HG02884 (cell line): ENCODE measurements at regions not wholly inside any gene's neighbourhood (a gene's known extent, or its start where the extent isn't known, plus 50 kb on each side); places are given as distances from the start of the nearest gene placed in this dataset.
"Not testable (repeated sequence)": the region's sequence is repeated elsewhere in the genome, so short reads cannot be mapped to it uniquely, and the experiment has no call there.

Source experiments
- ATAC-seq: cut with Tn5 transposase; IDR thresholded peaks from one replicate; pipeline ENCODE4 v1.9.1; 2021; ENCODE audit warnings: mild to moderate bottlenecking, moderate library complexity; ENCODE audit not compliant: unreplicated experiment

GRCh38 chr14:22218728-22219127, 370.3 kb downstream of the DAD1 start:
- ATAC-seq = no peak

DNA sequence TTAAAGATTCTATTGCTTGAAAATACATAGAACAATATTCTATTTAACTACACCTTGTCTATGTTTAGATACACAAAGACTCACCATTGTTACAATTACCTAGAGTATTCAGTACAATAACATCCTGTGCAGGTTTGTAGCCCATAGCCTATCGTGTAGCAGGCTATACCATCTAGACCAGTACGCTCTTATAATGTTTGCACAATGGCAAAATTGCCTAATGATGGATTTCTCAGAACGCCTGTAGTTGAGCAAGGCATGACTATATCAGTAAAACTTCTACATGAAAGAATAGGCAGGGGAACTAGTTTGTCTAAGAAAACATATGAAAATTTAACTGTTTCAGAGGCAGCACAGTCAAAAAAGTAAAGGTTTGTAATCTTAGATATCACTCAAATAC, 375.9 kb downstream of the DAD1 start:
- no peak for ATAC-seq

DNA sequence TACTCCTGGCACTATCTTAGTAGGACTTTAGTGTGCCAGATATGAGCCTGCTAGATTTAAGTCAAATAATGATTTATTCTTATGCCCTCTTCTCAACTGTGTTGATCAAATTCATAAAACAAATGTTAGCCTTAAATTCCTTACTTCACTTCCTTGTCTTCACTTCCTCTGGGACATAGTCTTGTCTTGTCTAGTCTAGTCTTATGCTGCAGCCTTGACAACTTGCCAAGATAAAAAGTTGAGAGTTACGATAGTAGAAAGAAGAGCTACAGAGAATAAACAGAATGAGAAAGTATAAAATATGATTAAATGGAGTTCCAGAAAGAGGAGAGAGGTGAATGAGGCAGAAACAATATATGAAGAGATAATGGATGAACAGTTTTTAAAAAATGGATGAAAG, 378.1 kb downstream of the DAD1 start:
- ATAC-seq = no peak

DNA sequence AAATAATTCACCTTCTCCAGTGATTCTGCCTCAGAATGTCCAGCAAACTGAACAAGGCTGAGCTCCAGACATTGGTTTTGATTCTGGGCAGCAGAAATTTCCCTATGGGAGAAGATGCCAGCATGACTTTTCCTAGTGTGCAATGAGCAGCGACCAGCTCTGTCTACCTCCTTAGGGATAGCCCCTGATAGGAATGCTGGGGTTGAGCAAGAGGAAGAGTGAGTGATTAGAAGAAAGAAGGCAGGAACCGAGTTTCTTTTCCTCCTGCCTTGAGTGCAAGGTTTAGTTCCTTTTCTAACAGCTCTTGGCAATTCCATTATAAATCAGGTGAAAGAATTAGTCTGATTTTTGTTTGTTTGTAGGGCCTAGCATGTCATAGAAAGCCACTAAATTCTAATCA, 379.0 kb downstream of the DAD1 start:
- ATAC-seq = no peak

DNA sequence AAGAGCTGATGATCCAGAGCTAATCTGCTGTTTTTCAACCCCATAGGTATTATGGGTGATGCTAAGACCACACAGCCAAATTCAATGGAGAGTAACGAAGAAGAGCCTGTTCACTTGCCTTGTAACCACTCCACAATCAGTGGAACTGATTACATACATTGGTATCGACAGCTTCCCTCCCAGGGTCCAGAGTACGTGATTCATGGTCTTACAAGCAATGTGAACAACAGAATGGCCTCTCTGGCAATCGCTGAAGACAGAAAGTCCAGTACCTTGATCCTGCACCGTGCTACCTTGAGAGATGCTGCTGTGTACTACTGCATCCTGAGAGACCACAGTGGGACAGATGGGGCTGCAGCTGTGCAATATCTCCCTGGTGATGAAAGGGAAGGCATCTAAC, 386.0 kb downstream of the DAD1 start:
- no peak for ATAC-seq

DNA sequence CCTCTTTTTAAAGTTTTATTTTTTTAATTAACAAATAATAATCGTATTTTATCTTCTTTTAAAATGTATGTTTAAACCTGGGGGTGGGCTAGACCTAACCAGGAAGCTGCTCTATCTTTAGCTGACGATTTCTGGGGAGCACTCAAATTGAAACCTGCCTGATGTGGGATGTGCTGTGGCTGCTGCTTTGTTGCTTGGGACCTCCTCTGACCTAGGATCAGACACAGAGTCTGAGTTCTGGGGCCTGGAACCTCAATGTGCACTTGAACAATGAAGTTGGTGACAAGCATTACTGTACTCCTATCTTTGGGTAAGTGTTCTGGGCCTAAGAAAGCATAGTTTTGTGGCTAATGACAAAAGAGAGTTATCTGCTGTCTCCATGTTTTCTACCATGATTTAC, 386.7 kb downstream of the DAD1 start:
- ATAC-seq = no peak

DNA sequence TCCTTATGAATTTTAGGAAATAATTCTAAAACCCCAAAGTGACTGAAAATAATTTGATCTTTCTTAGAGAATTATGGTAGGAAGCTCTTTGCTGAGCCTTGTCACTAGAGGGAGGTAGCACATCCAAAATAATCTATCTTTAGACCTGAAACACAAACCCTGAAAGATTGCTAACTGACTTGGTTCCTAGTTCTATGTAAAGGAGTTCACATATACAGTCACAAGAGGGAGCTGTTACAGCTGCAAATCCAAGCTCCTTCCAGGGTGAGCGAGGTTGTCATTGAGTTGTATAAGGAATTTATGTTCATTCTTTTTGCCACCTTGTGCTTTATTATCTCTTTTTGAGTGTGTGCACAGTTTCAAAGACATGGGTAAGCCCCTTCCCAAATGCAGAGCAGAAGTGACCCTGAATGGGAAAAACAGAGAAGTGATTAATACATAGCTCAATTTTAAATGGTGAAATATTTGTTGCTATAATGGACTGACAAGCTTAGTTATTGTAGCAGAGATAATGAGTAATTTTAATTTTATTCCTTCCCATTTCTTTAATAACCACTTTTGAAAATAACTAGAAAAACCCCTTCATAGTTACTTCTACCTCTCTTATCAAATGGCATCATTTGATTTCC, 387.9 kb downstream of the DAD1 start:
- ATAC-seq = no peak

- ATAC-seq = not testable (repeated sequence)
Observed at GRCh38 chr14:22200131-22200530, 388.9 kb downstream of the DAD1 start.

- no peak for ATAC-seq
Observed at GRCh38 chr14:22194664-22195063, 394.4 kb downstream of the DAD1 start.

DNA sequence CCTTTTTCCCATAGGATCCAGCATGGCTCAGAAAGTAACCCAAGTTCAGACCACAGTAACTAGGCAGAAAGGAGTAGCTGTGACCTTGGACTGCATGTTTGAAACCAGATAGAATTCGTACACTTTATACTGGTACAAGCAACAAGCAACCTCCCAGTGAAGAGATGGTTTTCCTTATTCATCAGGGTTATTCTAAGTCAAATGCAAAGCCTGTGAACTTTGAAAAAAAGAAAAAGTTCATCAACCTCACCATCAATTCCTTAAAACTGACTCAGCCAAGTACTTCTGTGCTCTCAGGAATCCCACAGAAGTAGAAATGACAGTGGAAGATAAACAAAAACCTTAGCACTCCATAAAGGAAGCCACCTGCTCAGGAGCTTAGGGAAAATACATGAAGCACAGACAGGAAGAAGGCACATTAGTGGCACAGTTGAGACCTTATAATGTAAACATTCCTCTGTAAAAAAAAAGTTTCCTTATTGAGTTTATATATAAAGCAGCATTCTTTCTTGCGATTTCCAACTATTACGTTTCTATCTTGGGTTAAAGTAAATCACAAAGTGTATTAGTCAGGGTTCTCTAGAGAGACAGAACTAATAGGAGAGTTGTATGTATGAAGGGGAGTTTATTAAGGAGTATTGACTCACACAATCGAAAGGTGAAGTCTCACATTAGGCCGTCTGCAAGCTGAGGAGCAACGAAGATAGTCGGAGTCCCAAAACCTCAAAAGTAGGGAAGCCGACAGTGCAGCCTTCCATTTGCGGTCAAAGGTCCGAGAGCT, 398.4 kb downstream of the DAD1 start:
- ATAC-seq = no peak

GRCh38 chr14:22189881-22190280, 399.1 kb downstream of the DAD1 start:
- ATAC-seq = no peak

GRCh38 chr14:22188318-22188717, 400.7 kb downstream of the DAD1 start:
- no peak for ATAC-seq

GRCh38 chr14:22185789-22186188, 403.2 kb downstream of the DAD1 start:
- ATAC-seq = no peak

DNA sequence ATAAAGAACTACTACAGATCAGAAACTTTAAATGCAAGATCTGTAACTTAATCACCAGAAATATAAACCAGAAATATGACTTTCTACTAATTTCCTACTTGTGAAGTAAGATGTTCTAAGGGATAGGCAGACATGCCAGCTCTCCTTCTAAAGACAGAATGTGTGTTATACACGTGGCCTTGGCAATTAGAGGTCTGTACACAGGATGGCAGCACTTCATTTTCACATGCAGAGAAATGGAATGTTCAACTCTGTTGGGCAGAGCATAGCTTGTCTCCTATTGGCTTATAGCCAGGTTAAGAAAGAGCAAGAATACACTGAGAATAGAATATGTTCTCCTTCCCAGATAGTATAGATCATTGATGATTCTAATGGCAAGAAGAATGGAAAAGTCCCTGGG, 403.8 kb downstream of the DAD1 start:
- ATAC-seq = no peak

DNA sequence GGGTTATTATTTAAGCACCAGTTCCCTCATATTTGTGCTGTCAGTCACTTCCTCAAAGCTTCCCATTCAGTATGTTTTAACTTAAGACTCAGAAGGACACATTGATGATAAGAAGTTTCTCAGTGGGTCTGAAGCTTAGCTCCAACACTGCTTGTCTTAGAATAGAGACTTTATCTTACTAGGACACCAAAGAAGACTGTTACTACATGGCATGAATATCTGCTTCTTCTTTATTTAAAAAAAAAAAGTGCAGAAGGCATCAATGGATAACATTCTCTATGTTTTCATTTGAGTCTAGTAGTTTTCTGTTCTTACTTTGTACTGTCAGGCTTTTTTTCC, 404.2 kb downstream of the DAD1 start:
- ATAC-seq = no peak

- ATAC-seq = no peak
Observed at GRCh38 chr14:22184157-22184829, 404.7 kb downstream of the DAD1 start.

DNA sequence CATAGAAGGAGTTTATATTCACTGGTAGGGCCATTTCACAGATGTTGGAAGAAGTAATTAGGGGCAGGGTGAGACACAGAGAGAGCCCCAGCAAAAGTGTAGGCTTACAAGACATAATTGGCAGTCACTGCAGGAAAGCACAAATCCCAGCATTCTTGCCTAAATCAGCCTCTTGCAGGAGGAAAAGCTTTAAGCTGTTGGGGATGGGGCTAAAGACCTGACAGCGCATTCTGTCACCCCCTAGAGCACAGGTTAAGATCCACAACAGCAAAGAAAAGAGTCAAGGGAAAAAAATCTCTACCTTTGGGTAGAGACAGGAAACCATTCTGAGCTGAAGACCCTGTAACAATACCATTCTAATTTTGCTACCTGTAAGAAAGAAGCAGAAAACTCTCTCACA, 409.0 kb downstream of the DAD1 start:
- no peak for ATAC-seq

GRCh38 chr14:22179190-22179589, 409.8 kb downstream of the DAD1 start:
- ATAC-seq = no peak

GRCh38 chr14:22178333-22178839, 410.6 kb downstream of the DAD1 start:
- ATAC-seq = no peak

GRCh38 chr14:22177870-22178269, 411.2 kb downstream of the DAD1 start:
- ATAC-seq = peak; percentile 61

GRCh38 chr14:22176957-22177356, 412.1 kb downstream of the DAD1 start:
- ATAC-seq = no peak

DNA sequence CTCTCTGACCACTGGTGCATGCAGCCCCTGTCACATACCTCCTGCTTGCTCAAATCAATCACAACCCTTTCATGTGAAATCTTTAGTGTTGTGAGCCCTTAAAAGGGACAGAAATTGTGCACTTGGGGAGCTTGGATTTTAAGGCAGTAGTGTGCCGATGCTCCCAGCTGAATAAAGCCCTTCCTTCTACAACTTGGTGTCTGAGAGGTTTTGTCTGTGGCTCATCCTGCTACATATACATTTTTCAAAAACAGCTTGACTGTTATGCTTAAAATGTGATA, 413.8 kb downstream of the DAD1 start:
- ATAC-seq = not testable (repeated sequence)
